GM23338 (cell line): ENCODE measurements at regions not wholly inside any gene's neighbourhood (a gene's known extent, or its start where the extent isn't known, plus 50 kb on each side); places are given as distances from the start of the nearest gene placed in this dataset.

ENCODE experiments used
- ATAC-seq: fragments of 200-7000 bp; cut with Tn5 transposase; 3 replicates; pipeline ENCODE4 v1.9.1; 2020
- DNase-seq: peaks from one replicate; pipeline ENCODE4 v3.0.0-alpha.2; 2015; ENCODE audit warnings: low spot score
- H2AFZ ChIP-seq: fragments of 200-600 bp; sonication (generic); 2 replicates; pipeline ENCODE4 v1.8.0; 2016; ENCODE audit warnings: antibody characterized with exemption, mild to moderate bottlenecking, moderate library complexity
- H3F3A ChIP-seq: fragments of 200-600 bp; sonication (generic); replicated peaks from 2 replicates; pipeline ENCODE4 v1.8.0; 2017; ENCODE audit warnings: antibody characterized with exemption, mixed run types, low read depth
- H3K27ac ChIP-seq: fragments of 200-600 bp; sonication (generic); 2 replicates; pipeline ENCODE4 v1.6.1; 2016; ENCODE audit warnings: low read depth
- H3K27me3 ChIP-seq: fragments of 200-600 bp; sonication (generic); 2 replicates; pipeline ENCODE4 v1.8.0; 2016; ENCODE audit warnings: mild to moderate bottlenecking, mixed run types, moderate library complexity; ENCODE audit not compliant: insufficient read depth
- H3K36me3 ChIP-seq: fragments of 200-600 bp; sonication (generic); 2 replicates; pipeline ENCODE4 v1.8.0; 2016; ENCODE audit warnings: mild to moderate bottlenecking; ENCODE audit not compliant: insufficient read depth
- H3K4me1 ChIP-seq: fragments of 200-600 bp; sonication (generic); 2 replicates; pipeline ENCODE4 v1.8.0; 2016; ENCODE audit warnings: mild to moderate bottlenecking, moderate library complexity; ENCODE audit not compliant: insufficient read depth
- H3K4me2 ChIP-seq: fragments of 200-600 bp; sonication (generic); 2 replicates; pipeline ENCODE4 v1.7.1; 2017; ENCODE audit warnings: mixed run types
- H3K4me3 ChIP-seq: fragments of 200-600 bp; sonication (generic); 2 replicates; pipeline ENCODE4 v1.6.1; 2016; ENCODE audit warnings: mixed run types
- H3K79me2 ChIP-seq: fragments of 200-600 bp; sonication (generic); replicated peaks from 2 replicates; pipeline ENCODE4 v1.8.0; 2017; ENCODE audit warnings: mild to moderate bottlenecking; ENCODE audit not compliant: insufficient read depth
- H3K9me2 ChIP-seq: fragments of 200-600 bp; sonication (generic); 2 replicates; pipeline ENCODE4 v1.8.0; 2017; ENCODE audit not compliant: insufficient read depth
- H4K20me1 ChIP-seq: fragments of 200-600 bp; sonication (generic); replicated peaks from 2 replicates; pipeline ENCODE4 v1.8.0; 2017; ENCODE audit warnings: mild to moderate bottlenecking; ENCODE audit not compliant: insufficient read depth
- H3K27ac Mint-ChIP-seq: 2 replicates; pipeline ENCODE4 v1.8.0; 2020; ENCODE audit warnings: inconsistent platforms, mild to moderate bottlenecking, moderate library complexity, mixed read lengths
- H3K27me3 Mint-ChIP-seq: 3 replicates; pipeline ENCODE4 v1.8.0; 2022; ENCODE audit warnings: low read depth, mild to moderate bottlenecking, moderate library complexity, mixed read lengths, inconsistent platforms; ENCODE audit not compliant: insufficient read depth, poor library complexity
- H3K36me3 Mint-ChIP-seq: 3 replicates; pipeline ENCODE4 v1.8.0; 2021; ENCODE audit warnings: low read depth, mild to moderate bottlenecking, inconsistent platforms, moderate library complexity, mixed read lengths
- H3K4me1 Mint-ChIP-seq: 3 replicates; pipeline ENCODE4 v1.8.0; 2020; ENCODE audit warnings: mild to moderate bottlenecking, inconsistent platforms, mixed read lengths
- H3K4me3 Mint-ChIP-seq: 3 replicates; pipeline ENCODE4 v1.8.0; 2021; ENCODE audit warnings: moderate library complexity, mild to moderate bottlenecking, inconsistent platforms, mixed read lengths
- H3K9me3 Mint-ChIP-seq: 3 replicates; pipeline ENCODE4 v1.8.0; 2020; ENCODE audit warnings: moderate library complexity, mild to moderate bottlenecking, inconsistent platforms, mixed read lengths
- JUNB ChIP-seq: IDR thresholded peaks from one replicate; pipeline ENCODE4 v1.6.1; 2016; ENCODE audit warnings: antibody characterized with exemption; ENCODE audit not compliant: unreplicated experiment
- STAT1 ChIP-seq: IDR thresholded peaks from one replicate; pipeline ENCODE4 v1.6.1; 2016; ENCODE audit warnings: antibody characterized with exemption; ENCODE audit not compliant: unreplicated experiment
- ZNF114 ChIP-seq: fragments of 250-450 bp; sonication (Bioruptor Pico); IDR thresholded peaks from 2 replicates; pipeline ENCODE4 v1.5.0; 2020; ENCODE audit warnings: mild to moderate bottlenecking, moderate library complexity
- ZNF331 ChIP-seq: fragments of 250-450 bp; sonication (Bioruptor Pico); IDR thresholded peaks from 2 replicates; pipeline ENCODE4 v1.5.0; 2020; ENCODE audit warnings: low read depth, mild to moderate bottlenecking, moderate library complexity
- TF ChIP-seq, protein P1 (sequence below): fragments of 250-450 bp; sonication (Bioruptor Pico); IDR thresholded peaks from 2 replicates; pipeline ENCODE4 v1.5.0; 2020; ENCODE audit warnings: mild to moderate bottlenecking, moderate library complexity
- TF ChIP-seq, protein P2 (sequence below): IDR thresholded peaks from 2 replicates; pipeline ENCODE4 v1.6.1; 2016; ENCODE audit warnings: antibody characterized with exemption

DNA sequence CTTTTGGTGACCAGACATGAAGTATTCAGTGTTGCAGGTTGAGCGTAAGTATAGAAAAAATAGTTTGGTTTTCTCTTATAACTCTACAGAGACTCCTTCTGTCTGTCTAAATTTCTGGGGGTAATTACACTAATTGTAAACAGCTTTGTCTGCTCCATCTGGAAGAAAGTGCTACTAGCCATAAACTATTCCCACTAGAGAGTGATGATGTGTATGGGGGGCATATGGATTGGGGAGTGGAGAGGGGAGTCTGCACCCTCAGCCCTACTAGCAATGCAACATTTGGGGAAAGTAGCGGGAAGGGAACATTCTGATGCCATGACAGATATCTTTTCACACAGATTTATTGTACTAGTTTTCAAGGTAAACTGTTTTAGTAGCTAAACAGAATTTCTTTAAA lies 549.7 kb downstream of the TRIML1 start (continued):
- TF ChIP-seq, protein P1, sequence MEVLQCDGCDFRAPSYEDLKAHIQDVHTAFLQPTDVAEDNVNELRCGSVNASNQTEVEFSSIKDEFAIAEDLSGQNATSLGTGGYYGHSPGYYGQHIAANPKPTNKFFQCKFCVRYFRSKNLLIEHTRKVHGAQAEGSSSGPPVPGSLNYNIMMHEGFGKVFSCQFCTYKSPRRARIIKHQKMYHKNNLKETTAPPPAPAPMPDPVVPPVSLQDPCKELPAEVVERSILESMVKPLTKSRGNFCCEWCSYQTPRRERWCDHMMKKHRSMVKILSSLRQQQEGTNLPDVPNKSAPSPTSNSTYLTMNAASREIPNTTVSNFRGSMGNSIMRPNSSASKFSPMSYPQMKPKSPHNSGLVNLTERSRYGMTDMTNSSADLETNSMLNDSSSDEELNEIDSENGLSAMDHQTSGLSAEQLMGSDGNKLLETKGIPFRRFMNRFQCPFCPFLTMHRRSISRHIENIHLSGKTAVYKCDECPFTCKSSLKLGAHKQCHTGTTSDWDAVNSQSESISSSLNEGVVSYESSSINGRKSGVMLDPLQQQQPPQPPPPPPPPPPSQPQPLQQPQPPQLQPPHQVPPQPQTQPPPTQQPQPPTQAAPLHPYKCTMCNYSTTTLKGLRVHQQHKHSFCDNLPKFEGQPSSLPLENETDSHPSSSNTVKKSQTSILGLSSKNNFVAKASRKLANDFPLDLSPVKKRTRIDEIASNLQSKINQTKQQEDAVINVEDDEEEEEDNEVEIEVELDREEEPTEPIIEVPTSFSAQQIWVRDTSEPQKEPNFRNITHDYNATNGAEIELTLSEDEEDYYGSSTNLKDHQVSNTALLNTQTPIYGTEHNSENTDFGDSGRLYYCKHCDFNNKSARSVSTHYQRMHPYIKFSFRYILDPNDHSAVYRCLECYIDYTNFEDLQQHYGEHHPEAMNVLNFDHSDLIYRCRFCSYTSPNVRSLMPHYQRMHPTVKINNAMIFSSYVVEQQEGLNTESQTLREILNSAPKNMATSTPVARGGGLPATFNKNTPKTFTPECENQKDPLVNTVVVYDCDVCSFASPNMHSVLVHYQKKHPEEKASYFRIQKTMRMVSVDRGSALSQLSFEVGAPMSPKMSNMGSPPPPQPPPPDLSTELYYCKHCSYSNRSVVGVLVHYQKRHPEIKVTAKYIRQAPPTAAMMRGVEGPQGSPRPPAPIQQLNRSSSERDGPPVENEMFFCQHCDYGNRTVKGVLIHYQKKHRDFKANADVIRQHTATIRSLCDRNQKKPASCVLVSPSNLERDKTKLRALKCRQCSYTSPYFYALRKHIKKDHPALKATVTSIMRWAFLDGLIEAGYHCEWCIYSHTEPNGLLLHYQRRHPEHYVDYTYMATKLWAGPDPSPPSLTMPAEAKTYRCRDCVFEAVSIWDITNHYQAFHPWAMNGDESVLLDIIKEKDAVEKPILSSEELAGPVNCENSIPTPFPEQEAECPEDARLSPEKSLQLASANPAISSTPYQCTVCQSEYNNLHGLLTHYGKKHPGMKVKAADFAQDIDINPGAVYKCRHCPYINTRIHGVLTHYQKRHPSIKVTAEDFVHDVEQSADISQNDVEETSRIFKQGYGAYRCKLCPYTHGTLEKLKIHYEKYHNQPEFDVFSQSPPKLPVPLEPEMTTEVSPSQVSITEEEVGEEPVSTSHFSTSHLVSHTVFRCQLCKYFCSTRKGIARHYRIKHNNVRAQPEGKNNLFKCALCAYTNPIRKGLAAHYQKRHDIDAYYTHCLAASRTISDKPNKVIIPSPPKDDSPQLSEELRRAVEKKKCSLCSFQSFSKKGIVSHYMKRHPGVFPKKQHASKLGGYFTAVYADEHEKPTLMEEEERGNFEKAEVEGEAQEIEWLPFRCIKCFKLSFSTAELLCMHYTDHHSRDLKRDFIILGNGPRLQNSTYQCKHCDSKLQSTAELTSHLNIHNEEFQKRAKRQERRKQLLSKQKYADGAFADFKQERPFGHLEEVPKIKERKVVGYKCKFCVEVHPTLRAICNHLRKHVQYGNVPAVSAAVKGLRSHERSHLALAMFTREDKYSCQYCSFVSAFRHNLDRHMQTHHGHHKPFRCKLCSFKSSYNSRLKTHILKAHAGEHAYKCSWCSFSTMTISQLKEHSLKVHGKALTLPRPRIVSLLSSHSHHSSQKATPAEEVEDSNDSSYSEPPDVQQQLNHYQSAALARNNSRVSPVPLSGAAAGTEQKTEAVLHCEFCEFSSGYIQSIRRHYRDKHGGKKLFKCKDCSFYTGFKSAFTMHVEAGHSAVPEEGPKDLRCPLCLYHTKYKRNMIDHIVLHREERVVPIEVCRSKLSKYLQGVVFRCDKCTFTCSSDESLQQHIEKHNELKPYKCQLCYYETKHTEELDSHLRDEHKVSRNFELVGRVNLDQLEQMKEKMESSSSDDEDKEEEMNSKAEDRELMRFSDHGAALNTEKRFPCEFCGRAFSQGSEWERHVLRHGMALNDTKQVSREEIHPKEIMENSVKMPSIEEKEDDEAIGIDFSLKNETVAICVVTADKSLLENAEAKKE (CRISPR knock-in tag) = no peak

DNA sequence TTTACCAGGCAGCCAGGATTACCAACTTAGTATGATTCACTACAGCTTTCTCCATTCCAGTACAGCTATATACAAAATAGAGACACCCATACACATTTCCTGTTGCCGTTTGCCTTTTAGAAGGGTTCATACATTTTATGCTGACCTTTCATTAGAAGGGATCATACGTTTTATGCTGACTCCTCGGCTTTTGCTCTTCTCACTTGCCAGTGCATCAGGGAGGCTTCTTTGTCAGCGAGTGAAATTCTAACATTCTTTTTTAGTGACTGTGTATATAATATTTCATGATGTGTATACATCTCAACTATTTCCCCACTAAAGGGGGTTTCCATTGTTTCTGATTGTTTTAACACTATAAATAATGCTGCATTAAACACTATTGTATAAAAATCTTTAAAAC lies 552.6 kb downstream of the TRIML1 start:
- no peak overlapping the region for H2AFZ ChIP-seq
- Mint-ChIP-seq H3K4me3 (no peak overlapping the region), H3K27ac (no peak overlapping the region), H3K36me3 (no peaks in the 10 kb centered on the region), H3K27me3 (no peaks in the 10 kb centered on the region), H3K4me1 (no peaks in the 10 kb centered on the region), H3K9me3 (no peaks in the 10 kb centered on the region)
- no peaks in the 10 kb centered on the region for H3K4me1 ChIP-seq
- ATAC-seq (no peak), DNase-seq (no peak)
- no peaks in the 10 kb centered on the region for H3K36me3 ChIP-seq
- no peak overlapping the region for H3K27ac ChIP-seq
- H3K9me2 ChIP-seq = 0 out of 2 replicates have a peak, but pooled peaks cover under 1% of the 10 kb centered on the region
- H3K27me3 ChIP-seq = no peaks in the 10 kb centered on the region
- no peaks in the 10 kb centered on the region for H3F3A ChIP-seq
- no peak overlapping the region for H3K4me2 ChIP-seq
- H3K4me3 ChIP-seq = no peak overlapping the region
- no peaks in the 10 kb centered on the region for H4K20me1 ChIP-seq
- TF ChIP-seq JUNB (no peak), ZNF331 (CRISPR knock-in tag) (no peak), STAT1 (no peak), ZNF114 (CRISPR knock-in tag) (no peak)
- TF ChIP-seq, protein P2, sequence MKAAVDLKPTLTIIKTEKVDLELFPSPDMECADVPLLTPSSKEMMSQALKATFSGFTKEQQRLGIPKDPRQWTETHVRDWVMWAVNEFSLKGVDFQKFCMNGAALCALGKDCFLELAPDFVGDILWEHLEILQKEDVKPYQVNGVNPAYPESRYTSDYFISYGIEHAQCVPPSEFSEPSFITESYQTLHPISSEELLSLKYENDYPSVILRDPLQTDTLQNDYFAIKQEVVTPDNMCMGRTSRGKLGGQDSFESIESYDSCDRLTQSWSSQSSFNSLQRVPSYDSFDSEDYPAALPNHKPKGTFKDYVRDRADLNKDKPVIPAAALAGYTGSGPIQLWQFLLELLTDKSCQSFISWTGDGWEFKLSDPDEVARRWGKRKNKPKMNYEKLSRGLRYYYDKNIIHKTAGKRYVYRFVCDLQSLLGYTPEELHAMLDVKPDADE = no peak
- TF ChIP-seq, protein P1 (CRISPR knock-in tag) = no peak
- H3K79me2 ChIP-seq = no peaks in the 10 kb centered on the region
